Trophoblast cell (in vitro differentiated cells and primary cell): ENCODE measurements at regions not wholly inside any gene's neighbourhood (a gene's known extent, or its start where the extent isn't known, plus 50 kb on each side); places are given as distances from the start of the nearest gene placed in this dataset.

Experiments used
- DNase-seq, 2 donors: peaks; one replicate each; pipeline ENCODE4 v3.0.0-alpha.2; 2016
- H2AFZ ChIP-seq: 2 replicates; pipeline ENCODE4 v1.6.1; 2013; ENCODE audit warnings: low read length, moderate library complexity, mild to moderate bottlenecking; ENCODE audit not compliant: insufficient read depth, poor library complexity
- H2AK5ac ChIP-seq: 2 replicates; pipeline ENCODE4 v1.6.1; 2013; ENCODE audit warnings: mild to moderate bottlenecking, low read length
- H2BK120ac ChIP-seq: 2 replicates; pipeline ENCODE4 v1.6.1; 2013; ENCODE audit warnings: low read length, mild to moderate bottlenecking, moderate library complexity; ENCODE audit not compliant: insufficient read depth, poor library complexity
- H2BK12ac ChIP-seq: 2 replicates; pipeline ENCODE4 v1.6.1; 2013; ENCODE audit warnings: mild to moderate bottlenecking, low read length, moderate library complexity
- H2BK5ac ChIP-seq: 2 replicates; pipeline ENCODE4 v1.6.1; 2013; ENCODE audit warnings: low read length, low read depth, moderate library complexity, mild to moderate bottlenecking; ENCODE audit not compliant: poor library complexity
- H3K14ac ChIP-seq: 2 replicates; pipeline ENCODE4 v1.6.1; 2013; ENCODE audit warnings: mild to moderate bottlenecking, low read length
- H3K18ac ChIP-seq: 2 replicates; pipeline ENCODE4 v1.6.1; 2013; ENCODE audit warnings: mild to moderate bottlenecking, low read length
- H3K23ac ChIP-seq: 2 replicates; pipeline ENCODE4 v1.6.1; 2013; ENCODE audit warnings: low read length
- H3K27ac ChIP-seq: 2 replicates; pipeline ENCODE4 v1.5.1; 2013; ENCODE audit warnings: low read depth, mild to moderate bottlenecking, inconsistent platforms, low read length, moderate library complexity
- H3K27me3 ChIP-seq: 2 replicates; pipeline ENCODE4 v1.6.1; 2013; ENCODE audit warnings: inconsistent platforms, mild to moderate bottlenecking, low read length, moderate library complexity; ENCODE audit not compliant: insufficient read depth
- H3K36me3 ChIP-seq, 2 experiments: 1 replicate in 1 of 2; 2 replicates in 1 of 2; pipeline ENCODE4 v1.6.1; 2013; ENCODE audit warnings: low read length in 2 of 2, mild to moderate bottlenecking in 2 of 2, moderate library complexity in 1 of 2; ENCODE audit not compliant: insufficient read depth in 2 of 2, control insufficient read depth in 1 of 2
- H3K4ac ChIP-seq: 2 replicates; pipeline ENCODE4 v1.6.1; 2013; ENCODE audit warnings: low read depth, mild to moderate bottlenecking, low read length, moderate library complexity
- H3K4me1 ChIP-seq, 2 experiments: 1 replicate in 1 of 2; 2 replicates in 1 of 2; pipeline ENCODE4 v1.6.1; 2013; ENCODE audit warnings: low read length in 2 of 2, mild to moderate bottlenecking in 2 of 2, moderate library complexity in 1 of 2; ENCODE audit not compliant: insufficient read depth in 2 of 2, control insufficient read depth in 1 of 2
- H3K4me2 ChIP-seq: 2 replicates; pipeline ENCODE4 v1.6.1; 2013; ENCODE audit warnings: inconsistent platforms, mild to moderate bottlenecking, low read length, moderate library complexity
- H3K4me3 ChIP-seq: 2 replicates; pipeline ENCODE4 v1.5.1; 2013; ENCODE audit warnings: mild to moderate bottlenecking, low read depth, low read length, inconsistent platforms
- H3K79me1 ChIP-seq: one replicate; pipeline ENCODE4 v1.6.1; 2013; ENCODE audit warnings: low read length
- H3K79me2 ChIP-seq: 2 replicates; pipeline ENCODE4 v1.6.1; 2013; ENCODE audit warnings: low read length, mild to moderate bottlenecking; ENCODE audit not compliant: control insufficient read depth, insufficient read depth, poor library complexity
- H3K9ac ChIP-seq: 2 replicates; pipeline ENCODE4 v1.6.1; 2013; ENCODE audit warnings: mild to moderate bottlenecking, low read length
- H3K9me3 ChIP-seq: 2 replicates; pipeline ENCODE4 v1.6.1; 2013; ENCODE audit warnings: low read depth, mild to moderate bottlenecking, control low read depth, inconsistent platforms, low read length; ENCODE audit not compliant: insufficient read depth
- H4K12ac ChIP-seq: 2 replicates; pipeline ENCODE4 v1.6.1; 2013; ENCODE audit warnings: low read depth, mild to moderate bottlenecking, low read length, moderate library complexity
- H4K8ac ChIP-seq: 2 replicates; pipeline ENCODE4 v1.6.1; 2013; ENCODE audit warnings: low read depth, mild to moderate bottlenecking, low read length, moderate library complexity
- H4K91ac ChIP-seq: one replicate; pipeline ENCODE4 v1.6.1; 2013; ENCODE audit warnings: low read depth, mild to moderate bottlenecking, low read length, moderate library complexity
- WGBS: extraction: QIAGEN DNeasy Blood & Tissue Kit; methylation state at CpG from one replicate; pipeline ENCODE4 v1.1.7; 2013; ENCODE audit warnings: missing lambda C conversion rate; ENCODE audit not compliant: insufficient read length, insufficient coverage; ENCODE audit errors: extremely low coverage; 5-methylcytosine and 5-hydroxymethylcytosine counted together

DNA sequence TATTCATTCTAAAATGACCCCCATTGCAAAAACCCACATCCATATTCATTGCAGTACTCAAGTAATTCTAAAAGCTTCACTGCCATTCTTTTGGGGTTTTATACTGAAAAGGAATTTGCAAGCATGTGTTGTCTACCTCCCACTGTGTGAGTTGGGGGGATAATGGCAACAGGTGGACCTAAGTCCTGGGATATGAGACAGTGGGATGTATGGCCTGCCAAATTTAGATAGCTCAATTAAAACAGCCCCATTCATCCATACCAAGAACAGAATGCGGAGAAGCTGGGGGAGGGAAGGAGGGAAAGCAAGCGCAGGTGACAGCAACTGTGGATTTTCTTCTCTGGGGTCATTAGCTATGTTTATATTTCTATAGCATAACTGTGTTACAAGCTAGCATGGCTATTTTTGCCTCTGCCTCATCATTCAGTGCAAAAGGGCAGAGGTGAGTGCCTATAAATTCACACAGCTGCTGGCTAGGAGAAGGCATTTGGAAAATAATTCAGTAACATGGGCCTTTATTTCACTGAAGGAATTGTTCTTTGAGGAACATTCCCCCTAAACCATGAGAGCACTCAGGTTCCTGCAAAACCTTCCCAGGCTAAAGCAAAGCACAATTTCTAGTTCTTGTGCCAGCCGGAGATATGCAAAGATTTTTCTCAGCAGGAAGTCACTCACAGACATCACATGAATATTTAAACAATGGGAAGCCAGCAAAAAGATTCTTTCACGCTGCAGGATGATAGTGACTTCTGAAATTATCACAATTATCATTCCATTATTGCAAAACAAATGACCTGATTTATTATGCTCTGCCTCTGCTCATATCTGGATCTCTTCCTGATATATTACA is 393.9 kb upstream of the ACVR2A start:
- no peak overlapping the region for H3K9ac ChIP-seq
- no peak for DNase-seq
- H3K79me2 ChIP-seq, result no peaks in the 10 kb centered on the region
- no peaks in the 10 kb centered on the region for H3K27me3 ChIP-seq
- no peak overlapping the region for H3K4me3 ChIP-seq
- no CpG with 5 or more reads among the region's 4 CpGs for WGBS
- no peaks in the 10 kb centered on the region for H3K36me3 ChIP-seq
- no peak overlapping the region for H4K8ac ChIP-seq
- no peak overlapping the region for H3K27ac ChIP-seq
- no peak overlapping the region for H2AFZ ChIP-seq
- no peak overlapping the region for H3K14ac ChIP-seq
- no peak overlapping the region for H3K4ac ChIP-seq
- no peak overlapping the region for H2AK5ac ChIP-seq
- H3K4me1 ChIP-seq, result no peaks in the 10 kb centered on the region
- no peaks in the 10 kb centered on the region for H3K79me1 ChIP-seq
- H4K91ac ChIP-seq, result no peak overlapping the region
- no peak overlapping the region for H3K18ac ChIP-seq
- H2BK120ac ChIP-seq, result no peak overlapping the region
- no peak overlapping the region for H2BK5ac ChIP-seq
- no peaks in the 10 kb centered on the region for H3K9me3 ChIP-seq
- no peak overlapping the region for H3K4me2 ChIP-seq
- H2BK12ac ChIP-seq, result no peak overlapping the region
- no peak overlapping the region for H3K23ac ChIP-seq
- no peak overlapping the region for H4K12ac ChIP-seq

DNA sequence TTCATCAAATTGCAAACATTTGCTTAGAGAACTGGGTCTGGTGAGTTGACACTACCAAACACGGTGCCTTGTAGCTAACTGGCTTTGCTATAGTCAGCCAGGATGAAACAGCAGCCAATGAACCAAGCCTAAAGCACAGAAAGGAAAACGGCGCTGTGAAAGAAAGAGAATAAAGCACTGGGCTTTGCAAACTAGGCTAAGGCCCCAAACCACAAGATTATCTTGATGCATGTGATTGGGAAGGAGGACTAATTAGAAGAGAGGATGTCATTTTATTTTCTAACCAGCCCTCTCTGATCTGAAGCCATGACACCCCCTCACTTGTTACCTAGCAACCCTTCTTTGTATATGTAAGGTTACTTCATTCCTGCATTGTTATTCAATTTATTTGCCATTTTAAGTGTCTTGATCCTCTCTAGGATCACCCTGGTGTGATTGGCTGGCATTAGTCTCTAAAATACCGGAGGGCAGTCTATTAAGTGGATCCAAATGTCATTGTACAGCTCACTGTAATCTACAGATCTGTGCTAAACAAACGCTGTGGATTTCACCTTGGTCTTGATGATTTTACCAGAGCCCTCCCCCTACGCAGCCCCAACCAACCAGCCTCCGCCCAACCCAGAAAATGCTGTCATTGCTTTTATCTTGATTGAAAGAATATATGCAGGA is 395.4 kb upstream of the ACVR2A start:
- Histone ChIP-seq H3K18ac (no peak overlapping the region), H4K91ac (no peak overlapping the region), H3K27me3 (no peaks in the 10 kb centered on the region), H2AFZ (no peak overlapping the region), H4K12ac (no peak overlapping the region), H2AK5ac (no peak overlapping the region), H3K4me1 (no peaks in the 10 kb centered on the region), H3K36me3 (no peaks in the 10 kb centered on the region), H3K4me3 (no peak overlapping the region), H3K9ac (no peak overlapping the region), H2BK12ac (no peak overlapping the region), H3K79me1 (no peaks in the 10 kb centered on the region), H3K9me3 (no peaks in the 10 kb centered on the region), H3K14ac (no peak overlapping the region), H3K27ac (no peak overlapping the region), H4K8ac (no peak overlapping the region), H2BK5ac (no peak overlapping the region), H3K4me2 (no peak overlapping the region), H3K79me2 (no peaks in the 10 kb centered on the region), H3K4ac (no peak overlapping the region), H3K23ac (no peak overlapping the region), H2BK120ac (no peak overlapping the region)
- WGBS, result no CpG with 5 or more reads among the region's 7 CpGs
- no peak for DNase-seq

DNA sequence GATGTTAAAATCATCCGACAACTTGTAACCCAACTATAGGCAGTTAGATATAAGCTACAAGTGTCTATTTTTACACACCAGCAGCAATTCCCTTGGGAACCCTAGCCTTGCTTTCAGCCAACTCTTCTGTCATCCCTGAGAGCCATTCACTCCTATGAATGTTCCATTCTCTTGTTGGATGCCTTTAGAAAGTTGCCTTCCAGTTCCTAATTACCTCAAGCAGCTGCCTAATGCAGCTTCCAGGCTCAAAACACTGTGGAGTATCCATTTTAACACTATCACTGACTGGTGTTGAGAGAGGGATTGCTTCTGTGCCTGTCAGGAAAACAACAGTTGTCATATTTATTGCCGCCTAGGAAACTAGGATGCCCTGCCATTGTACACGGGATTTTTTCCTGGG is 402.0 kb upstream of the ACVR2A start:
- WGBS, result no CpG with 5 or more reads among the region's 3 CpGs
- Histone ChIP-seq H2BK12ac (no peak overlapping the region), H3K9me3 (no peaks in the 10 kb centered on the region), H3K14ac (no peak overlapping the region), H4K91ac (no peak overlapping the region), H3K23ac (no peak overlapping the region), H3K4ac (no peak overlapping the region), H3K27ac (no peak overlapping the region), H3K36me3 (no peaks in the 10 kb centered on the region), H3K27me3 (no peaks in the 10 kb centered on the region), H3K4me3 (no peak overlapping the region), H3K4me1 (no peaks in the 10 kb centered on the region), H3K4me2 (no peak overlapping the region), H4K8ac (no peak overlapping the region), H2BK5ac (no peak overlapping the region), H3K9ac (no peak overlapping the region), H2AFZ (no peak overlapping the region), H2AK5ac (no peak overlapping the region), H3K79me1 (no peaks in the 10 kb centered on the region), H2BK120ac (no peak overlapping the region), H4K12ac (no peak overlapping the region), H3K79me2 (no peaks in the 10 kb centered on the region), H3K18ac (no peak overlapping the region)
- no peak for DNase-seq

GRCh38 chr2:147441182-147441581 is 403.6 kb upstream of the ACVR2A start:
- Histone ChIP-seq H3K79me2 (no peaks in the 10 kb centered on the region), H2AK5ac (no peak overlapping the region), H3K4me3 (no peak overlapping the region), H3K79me1 (no peaks in the 10 kb centered on the region), H3K36me3 (no peaks in the 10 kb centered on the region), H2BK12ac (no peak overlapping the region), H2BK5ac (no peak overlapping the region), H3K4me1 (no peaks in the 10 kb centered on the region), H3K23ac (no peak overlapping the region), H3K27me3 (no peaks in the 10 kb centered on the region), H3K18ac (no peak overlapping the region), H2BK120ac (no peak overlapping the region), H3K4me2 (no peak overlapping the region), H4K91ac (no peak overlapping the region), H2AFZ (no peak overlapping the region), H3K9me3 (no peaks in the 10 kb centered on the region), H4K12ac (no peak overlapping the region), H3K4ac (no peak overlapping the region), H3K14ac (no peak overlapping the region), H4K8ac (no peak overlapping the region), H3K9ac (no peak overlapping the region), H3K27ac (no peak overlapping the region)
- no CpG with 5 or more reads among the region's 3 CpGs for WGBS
- DNase-seq, result no peak
